ENCODE measurements at regions not wholly inside any gene's neighbourhood (a gene's known extent, or its start where the extent isn't known, plus 50 kb on each side); places are given as distances from the start of the nearest gene placed in this dataset.
"Not testable (repeated sequence)": the region's sequence is repeated elsewhere in the genome, so short reads cannot be mapped to it uniquely, and the experiment has no call there.

DNA sequence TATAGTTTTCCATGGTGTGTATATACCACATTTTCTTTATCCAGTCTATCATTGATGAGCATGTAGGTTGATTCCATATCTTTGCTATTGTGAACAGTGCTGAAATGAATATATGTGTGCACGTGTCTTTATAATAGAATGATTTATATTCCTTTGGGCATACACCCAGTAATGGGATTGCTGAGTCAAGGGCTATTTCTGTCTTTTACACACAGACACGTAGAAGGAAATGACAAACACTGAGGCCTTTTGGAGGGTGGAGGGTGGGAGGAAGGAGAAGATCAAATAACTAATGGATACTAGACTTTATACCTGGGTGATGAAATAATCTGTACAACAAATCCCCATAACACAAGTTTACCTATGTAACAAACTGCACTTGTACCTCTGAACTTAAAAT is 1025.7 kb downstream of the NCAM2 start:
- not testable (repeated sequence) for FAIRE-seq; H3K9me3 ChIP-seq (ENCODE audit: control insufficient read depth in 2 of 2, insufficient read depth in 1 of 2, low read depth in 1 of 2, low read length in 1 of 2)

GRCh38 chr21:22044431-22044830 is 1046.2 kb downstream of the NCAM2 start:
- no peak overlapping the region for H3K4me3 ChIP-seq (ENCODE audit: low read depth in 1 of 3, low read length in 3 of 3)
- no peak overlapping the region for H3K27ac ChIP-seq (ENCODE audit: low read depth in 1 of 3, low read length in 2 of 3)
- H3K4me1 ChIP-seq (ENCODE audit: control insufficient read depth in 3 of 3, insufficient read depth in 2 of 3, low read depth in 1 of 3, low read length in 2 of 3): no peaks in the 10 kb centered on the region
- no peaks in the 10 kb centered on the region for H3K27me3 ChIP-seq (ENCODE audit: control insufficient read depth in 3 of 3, insufficient read depth in 3 of 3, low read length in 3 of 3)
- H3K36me3 ChIP-seq (ENCODE audit: control insufficient read depth in 3 of 3, insufficient read depth in 2 of 3, low read depth in 1 of 3, low read length in 3 of 3): no peaks in the 10 kb centered on the region
- peaks cover 2 to 13% of the 10 kb centered on the region in 2 donors for H3K9me3 ChIP-seq (ENCODE audit: control insufficient read depth in 2 of 2, insufficient read depth in 1 of 2, low read depth in 1 of 2, low read length in 1 of 2)
- DNase-seq (no peak), FAIRE-seq (no peak)
- whole genome bisulfite sequencing, 3 donors: 74 to 91% (median 82%) methylated on average over 2 of the region's 2 CpGs

More for the DNA sequence above, 1025.7 kb downstream of the NCAM2 start:
- not testable (repeated sequence) for H3K4me3 ChIP-seq (ENCODE audit: low read depth in 1 of 3, low read length in 3 of 3); H3K4me1 ChIP-seq (ENCODE audit: control insufficient read depth in 3 of 3, insufficient read depth in 2 of 3, low read depth in 1 of 3, low read length in 2 of 3); H3K36me3 ChIP-seq (ENCODE audit: control insufficient read depth in 3 of 3, insufficient read depth in 2 of 3, low read depth in 1 of 3, low read length in 3 of 3); DNase-seq; H3K27me3 ChIP-seq (ENCODE audit: control insufficient read depth in 3 of 3, insufficient read depth in 3 of 3, low read length in 3 of 3); H3K27ac ChIP-seq (ENCODE audit: low read depth in 1 of 3, low read length in 2 of 3)
- WGBS, 3 donors: 69 to 72% (median 70%) methylated on average over 2 of the region's 2 CpGs

DNA sequence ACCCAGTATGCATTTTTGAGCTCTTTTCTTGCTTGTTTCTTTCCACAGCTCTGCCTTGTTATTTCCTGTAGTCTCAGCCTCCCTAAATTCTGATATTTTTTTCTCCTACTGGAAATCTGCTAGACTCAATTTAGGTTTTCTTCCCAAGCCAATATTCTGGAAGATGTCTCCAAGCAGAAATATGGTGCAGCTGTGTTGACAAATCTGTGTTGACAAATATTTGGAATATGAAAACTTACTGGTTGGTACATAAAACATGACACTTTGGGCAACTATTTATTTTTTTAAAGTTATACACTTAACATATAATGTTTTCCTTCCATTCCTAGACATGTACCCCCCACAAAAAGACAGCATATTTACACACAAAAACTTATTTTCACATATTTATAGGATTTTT is 1048.4 kb downstream of the NCAM2 start:
- Histone ChIP-seq H3K4me3 (ENCODE audit: low read depth in 1 of 3, low read length in 3 of 3) (no peak overlapping the region), H3K27me3 (ENCODE audit: control insufficient read depth in 3 of 3, insufficient read depth in 3 of 3, low read length in 3 of 3) (no peaks in the 10 kb centered on the region), H3K36me3 (ENCODE audit: control insufficient read depth in 3 of 3, insufficient read depth in 2 of 3, low read depth in 1 of 3, low read length in 3 of 3) (no peaks in the 10 kb centered on the region), H3K9me3 (ENCODE audit: control insufficient read depth in 2 of 2, insufficient read depth in 1 of 2, low read depth in 1 of 2, low read length in 1 of 2) (no peaks in the 10 kb centered on the region), H3K27ac (ENCODE audit: low read depth in 1 of 3, low read length in 2 of 3) (no peak overlapping the region), H3K4me1 (ENCODE audit: control insufficient read depth in 3 of 3, insufficient read depth in 2 of 3, low read depth in 1 of 3, low read length in 2 of 3) (no peaks in the 10 kb centered on the region)
- DNase-seq (no peak), FAIRE-seq (no peak)

GRCh38 chr21:22056904-22057303 is 1058.7 kb downstream of the NCAM2 start:
- FAIRE-seq (no peak), DNase-seq (no peak)
- no peak overlapping the region for H3K27ac ChIP-seq (ENCODE audit: low read depth in 1 of 3, low read length in 2 of 3)
- no peaks in the 10 kb centered on the region for H3K9me3 ChIP-seq (ENCODE audit: control insufficient read depth in 2 of 2, insufficient read depth in 1 of 2, low read depth in 1 of 2, low read length in 1 of 2)
- 59 to 75% (median 69%) methylated on average over 5 of the region's 5 CpGs for WGBS, 3 donors
- H3K27me3 ChIP-seq (ENCODE audit: control insufficient read depth in 3 of 3, insufficient read depth in 3 of 3, low read length in 3 of 3): no peaks in the 10 kb centered on the region
- H3K36me3 ChIP-seq (ENCODE audit: control insufficient read depth in 3 of 3, insufficient read depth in 2 of 3, low read depth in 1 of 3, low read length in 3 of 3): no peaks in the 10 kb centered on the region
- H3K4me3 ChIP-seq (ENCODE audit: low read depth in 1 of 3, low read length in 3 of 3): no peak overlapping the region
- no peaks in the 10 kb centered on the region for H3K4me1 ChIP-seq (ENCODE audit: control insufficient read depth in 3 of 3, insufficient read depth in 2 of 3, low read depth in 1 of 3, low read length in 2 of 3)

GRCh38 chr21:22062472-22063139 is 1064.4 kb downstream of the NCAM2 start:
- DNase-seq (peak; percentile 3 to 17), FAIRE-seq (no peak)
- Histone ChIP-seq H3K9me3 (ENCODE audit: control insufficient read depth in 2 of 2, insufficient read depth in 1 of 2, low read depth in 1 of 2, low read length in 1 of 2) (no peaks in the 10 kb centered on the region), H3K4me3 (ENCODE audit: low read depth in 1 of 3, low read length in 3 of 3) (no peak overlapping the region), H3K27me3 (ENCODE audit: control insufficient read depth in 3 of 3, insufficient read depth in 3 of 3, low read length in 3 of 3) (no peaks in the 10 kb centered on the region), H3K27ac (ENCODE audit: low read depth in 1 of 3, low read length in 2 of 3) (no peak overlapping the region), H3K4me1 (ENCODE audit: control insufficient read depth in 3 of 3, insufficient read depth in 2 of 3, low read depth in 1 of 3, low read length in 2 of 3) (no peaks in the 10 kb centered on the region), H3K36me3 (ENCODE audit: control insufficient read depth in 3 of 3, insufficient read depth in 2 of 3, low read depth in 1 of 3, low read length in 3 of 3) (no peaks in the 10 kb centered on the region)

GRCh38 chr21:22063140-22063539 is 1064.9 kb downstream of the NCAM2 start:
- Histone ChIP-seq H3K4me1 (ENCODE audit: control insufficient read depth in 3 of 3, insufficient read depth in 2 of 3, low read depth in 1 of 3, low read length in 2 of 3) (no peaks in the 10 kb centered on the region), H3K27ac (ENCODE audit: low read depth in 1 of 3, low read length in 2 of 3) (no peak overlapping the region), H3K4me3 (ENCODE audit: low read depth in 1 of 3, low read length in 3 of 3) (no peak overlapping the region), H3K27me3 (ENCODE audit: control insufficient read depth in 3 of 3, insufficient read depth in 3 of 3, low read length in 3 of 3) (no peaks in the 10 kb centered on the region), H3K36me3 (ENCODE audit: control insufficient read depth in 3 of 3, insufficient read depth in 2 of 3, low read depth in 1 of 3, low read length in 3 of 3) (no peaks in the 10 kb centered on the region), H3K9me3 (ENCODE audit: control insufficient read depth in 2 of 2, insufficient read depth in 1 of 2, low read depth in 1 of 2, low read length in 1 of 2) (no peaks in the 10 kb centered on the region)
- WGBS, 3 donors: 27 to 55% (median 31%) methylated on average over 2 of the region's 2 CpGs
- FAIRE-seq: no peak
- peak in 1 of 2 donors; percentile 2 for DNase-seq

- DNase-seq: no peak
- no peak overlapping the region for H3K27ac ChIP-seq (ENCODE audit: low read depth in 1 of 3, low read length in 2 of 3)
- no peaks in the 10 kb centered on the region for H3K27me3 ChIP-seq (ENCODE audit: control insufficient read depth in 3 of 3, insufficient read depth in 3 of 3, low read length in 3 of 3)
- H3K9me3 ChIP-seq (ENCODE audit: control insufficient read depth in 2 of 2, insufficient read depth in 1 of 2, low read depth in 1 of 2, low read length in 1 of 2): peaks cover 0 to 3% of the 10 kb centered on the region in 2 donors
- no peak for FAIRE-seq
- H3K4me1 ChIP-seq (ENCODE audit: control insufficient read depth in 3 of 3, insufficient read depth in 2 of 3, low read depth in 1 of 3, low read length in 2 of 3): no peaks in the 10 kb centered on the region
- 73 to 79% (median 74%) methylated on average over 4 of the region's 4 CpGs for WGBS, 3 donors
- H3K4me3 ChIP-seq (ENCODE audit: low read depth in 1 of 3, low read length in 3 of 3): no peak overlapping the region
- H3K36me3 ChIP-seq (ENCODE audit: control insufficient read depth in 3 of 3, insufficient read depth in 2 of 3, low read depth in 1 of 3, low read length in 3 of 3): no peaks in the 10 kb centered on the region
Measured at GRCh38 chr21:22076471-22076870, 1078.3 kb downstream of the NCAM2 start.

DNA sequence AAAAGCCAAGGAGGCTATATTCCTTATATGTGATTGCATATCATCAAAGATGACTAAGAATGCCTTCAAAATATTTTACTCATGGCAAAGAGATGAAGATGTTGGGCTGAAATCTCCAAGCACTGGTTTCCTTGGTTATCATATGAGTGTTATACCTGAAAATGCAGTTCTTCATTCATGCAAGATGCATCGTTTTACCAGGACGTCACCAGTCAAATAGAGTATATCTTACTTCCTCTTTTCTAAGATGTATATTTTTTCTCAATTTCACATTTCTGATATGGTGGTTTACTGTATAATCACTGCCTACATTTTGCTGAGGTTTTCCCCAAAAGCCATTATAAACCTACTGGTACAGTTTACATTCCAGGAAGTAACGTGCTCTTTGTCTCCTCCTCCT is 1085.7 kb downstream of the NCAM2 start:
- 72 to 75% (median 74%) methylated on average over 3 of the region's 3 CpGs for WGBS, 3 donors
- H3K36me3 ChIP-seq (ENCODE audit: control insufficient read depth in 3 of 3, insufficient read depth in 2 of 3, low read depth in 1 of 3, low read length in 3 of 3): no peaks in the 10 kb centered on the region
- H3K9me3 ChIP-seq (ENCODE audit: control insufficient read depth in 2 of 2, insufficient read depth in 1 of 2, low read depth in 1 of 2, low read length in 1 of 2): peaks cover 2 to 3% of the 10 kb centered on the region in 2 donors
- no peaks in the 10 kb centered on the region for H3K4me1 ChIP-seq (ENCODE audit: control insufficient read depth in 3 of 3, insufficient read depth in 2 of 3, low read depth in 1 of 3, low read length in 2 of 3)
- DNase-seq: no peak
- FAIRE-seq: no peak
- no peak overlapping the region for H3K4me3 ChIP-seq (ENCODE audit: low read depth in 1 of 3, low read length in 3 of 3)
- H3K27me3 ChIP-seq (ENCODE audit: control insufficient read depth in 3 of 3, insufficient read depth in 3 of 3, low read length in 3 of 3): no peaks in the 10 kb centered on the region
- H3K27ac ChIP-seq (ENCODE audit: low read depth in 1 of 3, low read length in 2 of 3): no peak overlapping the region

DNA sequence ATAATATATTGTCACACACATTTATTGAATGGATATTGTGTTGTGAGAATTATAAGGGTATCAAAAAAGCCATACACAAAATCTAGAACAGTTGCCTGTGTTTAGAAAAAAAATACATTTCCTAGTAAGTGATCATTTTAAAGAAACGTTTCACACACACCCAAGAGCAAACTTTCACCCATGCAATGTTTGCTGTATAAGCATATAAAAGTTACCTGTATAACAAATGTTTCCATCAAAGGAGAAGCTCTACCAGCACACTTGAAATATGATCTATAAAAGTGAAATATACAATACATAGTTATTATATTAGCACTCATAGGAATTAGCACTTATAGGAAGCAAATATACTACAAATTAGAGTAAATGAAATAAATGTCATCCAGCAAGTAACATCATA is 1098.1 kb downstream of the NCAM2 start:
- no peaks in the 10 kb centered on the region for H3K4me1 ChIP-seq (ENCODE audit: control insufficient read depth in 3 of 3, insufficient read depth in 2 of 3, low read depth in 1 of 3, low read length in 2 of 3)
- 17 to 32% (median 24%) methylated on average over 1 of the region's 1 CpG for WGBS, 3 donors
- FAIRE-seq: no peak
- no peaks in the 10 kb centered on the region for H3K27me3 ChIP-seq (ENCODE audit: control insufficient read depth in 3 of 3, insufficient read depth in 3 of 3, low read length in 3 of 3)
- no peaks in the 10 kb centered on the region for H3K36me3 ChIP-seq (ENCODE audit: control insufficient read depth in 3 of 3, insufficient read depth in 2 of 3, low read depth in 1 of 3, low read length in 3 of 3)
- H3K9me3 ChIP-seq (ENCODE audit: control insufficient read depth in 2 of 2, insufficient read depth in 1 of 2, low read depth in 1 of 2, low read length in 1 of 2): peaks cover 0 to 2% of the 10 kb centered on the region in 2 donors
- no peak overlapping the region for H3K27ac ChIP-seq (ENCODE audit: low read depth in 1 of 3, low read length in 2 of 3)
- H3K4me3 ChIP-seq (ENCODE audit: low read depth in 1 of 3, low read length in 3 of 3): no peak overlapping the region
- no peak for DNase-seq

All from small intestine (tissue), 7 donors.